Gastrocnemius medialis (tissue), 4 donors: ENCODE measurements at regions not wholly inside any gene's neighbourhood (a gene's known extent, or its start where the extent isn't known, plus 50 kb on each side); places are given as distances from the start of the nearest gene placed in this dataset.

Experiments used
- ATAC-seq, 2 donors: fragments of 150-250 bp; one replicate each; pipeline ENCODE4 v1.9.1; 2016
- DNase-seq, 2 donors: peaks; one replicate each; pipeline ENCODE4 v3.0.0-alpha.2; 2019
- H3K27ac ChIP-seq, 4 donors: fragments of 200-600 bp; sonication (generic); 1 replicate in 1 of 4; 2 replicates in 3 of 4; pipeline ENCODE4 v1.5.1; 2016 to 2018; ENCODE audit warnings: mild to moderate bottlenecking in 2 of 4, moderate library complexity in 1 of 4
- H3K27me3 ChIP-seq, 3 donors: fragments of 200-600 bp; sonication (generic) in 2 of 3; 1 replicate in 1 of 3; 2 replicates in 2 of 3; pipeline versions ENCODE4 v1.5.1 to v1.6.0; 2016 to 2019; ENCODE audit warnings: mild to moderate bottlenecking in 1 of 3, moderate library complexity in 1 of 3
- H3K36me3 ChIP-seq, 2 donors: fragments of 200-600 bp; sonication (generic) in 1 of 2; one replicate each; pipeline ENCODE4 v1.5.1; 2017 to 2018
- H3K4me1 ChIP-seq, 2 donors: fragments of 200-600 bp; sonication (generic) in 1 of 2; one replicate each; pipeline ENCODE4 v1.5.1; 2016 to 2017; ENCODE audit warnings: mild to moderate bottlenecking in 2 of 2
- H3K4me3 ChIP-seq, 4 donors: fragments of 200-600 bp; sonication (generic) in 3 of 4; 1 replicate in 1 of 4; 2 replicates in 3 of 4; pipeline ENCODE4 v1.5.1; 2016 to 2019; ENCODE audit warnings: mild to moderate bottlenecking in 2 of 4
- H3K9me3 ChIP-seq, 3 donors: fragments of 200-600 bp; sonication (generic) in 2 of 3; 1 replicate in 1 of 3; 2 replicates in 2 of 3; pipeline ENCODE4 v1.5.1; 2016 to 2019
- CTCF ChIP-seq, 5 experiments: fragments of 450-650 bp in 3 of 5; fragments of 200-600 bp in 2 of 5; sonication (generic) in 2 of 5; IDR thresholded peaks in 4 of 5; conservative IDR thresholded peaks in 1 of 5; 1 replicate in 4 of 5; 2 replicates in 1 of 5; pipeline ENCODE4 v1.5.1; 2016 to 2019; ENCODE audit warnings: antibody characterized with exemption in 5 of 5, mild to moderate bottlenecking in 3 of 5, moderate library complexity in 3 of 5
- POLR2A ChIP-seq, 2 donors: fragments of 450-650 bp; IDR thresholded peaks; one replicate each; pipeline ENCODE4 v1.6.1; 2017; ENCODE audit warnings: antibody characterized with exemption in 2 of 2, mild to moderate bottlenecking in 2 of 2, moderate library complexity in 2 of 2
- in situ Hi-C, 4 donors: fragments of 200-750 bp; cut with MboI; loops; one replicate each; pipeline versions ENCODE4 v1.15.0 to v1.8.0; 2017; ENCODE audit warnings: low sequenced_read_pairs in 4 of 4
- intact Hi-C: fragments of 100-400 bp; cut with DNase I; formaldehyde crosslinking; loops from one replicate; pipeline ENCODE4 v1.15.1; 2023; ENCODE audit warnings: low total_unique reads

- ATAC-seq (no peak), DNase-seq (no peak)
- Histone ChIP-seq H3K9me3 (no peaks in the 10 kb centered on the region), H3K4me1 (no peaks in the 10 kb centered on the region), H3K4me3 (no peak overlapping the region), H3K27ac (no peak overlapping the region), H3K27me3 (no peaks in the 10 kb centered on the region), H3K36me3 (no peaks in the 10 kb centered on the region)
- TF ChIP-seq CTCF (IDR thresholded peaks at IDR 0.05 in 4 of 5, conservative IDR thresholded peaks at IDR 0.05 in 1 of 5): no peak
- TF ChIP-seq POLR2A (IDR thresholded peaks at IDR 0.05): no peak
- intact Hi-C loops: no loop called here
- in situ Hi-C loops: no loop called here
Observed at GRCh38 chr14:80127466-80127865, 83.8 kb downstream of the DIO2 start.

- Histone ChIP-seq H3K4me3 (no peak overlapping the region), H3K27ac (no peak overlapping the region), H3K27me3 (no peaks in the 10 kb centered on the region), H3K9me3 (no peaks in the 10 kb centered on the region), H3K4me1 (no peaks in the 10 kb centered on the region), H3K36me3 (no peaks in the 10 kb centered on the region)
- in situ Hi-C loops: no loop called here
- ATAC-seq (no peak), DNase-seq (no peak)
- TF ChIP-seq POLR2A (IDR thresholded peaks at IDR 0.05) (no peak), CTCF (IDR thresholded peaks at IDR 0.05 in 4 of 5, conservative IDR thresholded peaks at IDR 0.05 in 1 of 5) (no peak)
- intact Hi-C loops: no loop called here
Observed at GRCh38 chr14:80124794-80125193, 86.5 kb downstream of the DIO2 start.

GRCh38 chr14:80117876-80118275 is 93.4 kb downstream of the DIO2 start:
- Histone ChIP-seq H3K4me3 (no peak overlapping the region), H3K27me3 (no peaks in the 10 kb centered on the region), H3K36me3 (no peaks in the 10 kb centered on the region), H3K4me1 (no peaks in the 10 kb centered on the region), H3K9me3 (no peaks in the 10 kb centered on the region), H3K27ac (no peak overlapping the region)
- TF ChIP-seq CTCF (IDR thresholded peaks at IDR 0.05 in 4 of 5, conservative IDR thresholded peaks at IDR 0.05 in 1 of 5): no peak
- no peak for TF ChIP-seq POLR2A (IDR thresholded peaks at IDR 0.05)
- intact Hi-C loops (no loop called here), in situ Hi-C loops (no loop called here)
- DNase-seq: no peak
- no peak for ATAC-seq

- intact Hi-C loops: no loop called here
Observed at GRCh38 chr14:80116157-80116556, 95.1 kb downstream of the DIO2 start.

More at GRCh38 chr14:80116157-80116556, 95.1 kb downstream of the DIO2 start:
- Histone ChIP-seq H3K27ac (no peak overlapping the region), H3K36me3 (no peaks in the 10 kb centered on the region), H3K9me3 (no peaks in the 10 kb centered on the region), H3K27me3 (no peaks in the 10 kb centered on the region), H3K4me3 (no peak overlapping the region), H3K4me1 (no peaks in the 10 kb centered on the region)
- TF ChIP-seq CTCF (IDR thresholded peaks at IDR 0.05 in 4 of 5, conservative IDR thresholded peaks at IDR 0.05 in 1 of 5) (no peak), POLR2A (IDR thresholded peaks at IDR 0.05) (no peak)
- no peak for ATAC-seq
- no peak for DNase-seq
- in situ Hi-C loops: no loop called here
